Right lobe of liver (tissue), 4 donors: ENCODE measurements at regions not wholly inside any gene's neighbourhood (a gene's known extent, or its start where the extent isn't known, plus 50 kb on each side); places are given as distances from the start of the nearest gene placed in this dataset.

Experiments
- CTCF ChIP-seq, 4 donors: fragments of 200-600 bp in 3 of 4; fragments of 450-650 bp in 1 of 4; IDR thresholded peaks; one replicate each; pipeline versions ENCODE4 v1.5.1 to v1.8.0; 2016 to 2022; ENCODE audit warnings: antibody characterized with exemption in 4 of 4, mild to moderate bottlenecking in 2 of 4
- POLR2A ChIP-seq: fragments of 450-650 bp; IDR thresholded peaks from one replicate; pipeline ENCODE4 v1.6.1; 2017; ENCODE audit warnings: antibody characterized with exemption, mild to moderate bottlenecking
- donor health status: DM: no; HTN: no; CAD: no.
- donor health status: DM: no; HTN: no; CAD: no.
- donor health status: DM: no; HTN: yes; CAD: no.

GRCh38 chr2:188701836-188702235 lies 272.3 kb upstream of the COL3A1 start:
- TF ChIP-seq POLR2A (no peak), CTCF (IDR thresholded peaks at IDR 0.05) (no peak)
